Fibroblast of lung (primary cell): ENCODE measurements at regions not wholly inside any gene's neighbourhood (a gene's known extent, or its start where the extent isn't known, plus 50 kb on each side); places are given as distances from the start of the nearest gene placed in this dataset.

ENCODE experiments used
- CTCF ChIP-seq, 2 donors: IDR thresholded peaks in 1 of 2; conservative IDR thresholded peaks in 1 of 2; 1 replicate in 1 of 2; 2 replicates in 1 of 2; pipeline ENCODE4 v1.5.1; 2011 to 2012; ENCODE audit warnings: low read length in 2 of 2, control low read depth in 1 of 2, inconsistent platforms in 1 of 2, low read depth in 1 of 2, mild to moderate bottlenecking in 1 of 2
- EZH2 ChIP-seq: IDR thresholded peaks from 2 replicates; pipeline ENCODE4 v1.5.1; 2012; ENCODE audit warnings: low read length, control low read depth, mild to moderate bottlenecking; ENCODE audit errors: missing control alignments

GRCh38 chr15:93614386-93615104, 525.5 kb upstream of the RGMA start:
- TF ChIP-seq CTCF (conservative IDR thresholded peaks at IDR 0.05 in 1 of 2, IDR thresholded peaks at IDR 0.05 in 1 of 2; ENCODE audit: low read depth in 1 of 2, low read length in 2 of 2) (no peak), EZH2 (no peak)
